RWPE1 (cell line): ENCODE measurements at regions not wholly inside any gene's neighbourhood (a gene's known extent, or its start where the extent isn't known, plus 50 kb on each side); places are given as distances from the start of the nearest gene placed in this dataset.

Experiments used
- CTCF ChIA-PET: fragments of 350-600 bp; sonication (Branson Sonifier 250); formaldehyde crosslinking; extraction: SDS; loops from one replicate; lab custom pipeline; 2021; lab: Yijun Ruan, JAX
- POLR2A ChIA-PET: fragments of 400-600 bp; formaldehyde crosslinking; extraction: SDS; loops from one replicate; lab custom pipeline; 2020; ENCODE audit warnings: antibody characterized with exemption; ENCODE audit not compliant: low non-redundant PET; lab: Yijun Ruan, JAX
- DNase-seq: peaks from one replicate; pipeline ENCODE4 v3.0.0; 2012; ENCODE audit warnings: low spot score
- H3K27ac ChIP-seq: fragments of 450-650 bp; 2 replicates; pipeline ENCODE4 v1.5.1; 2017
- CTCF ChIP-seq: fragments of 450-650 bp; conservative IDR thresholded peaks from 2 replicates; pipeline ENCODE4 v1.5.1; 2017; ENCODE audit warnings: low read depth, mild to moderate bottlenecking

DNA sequence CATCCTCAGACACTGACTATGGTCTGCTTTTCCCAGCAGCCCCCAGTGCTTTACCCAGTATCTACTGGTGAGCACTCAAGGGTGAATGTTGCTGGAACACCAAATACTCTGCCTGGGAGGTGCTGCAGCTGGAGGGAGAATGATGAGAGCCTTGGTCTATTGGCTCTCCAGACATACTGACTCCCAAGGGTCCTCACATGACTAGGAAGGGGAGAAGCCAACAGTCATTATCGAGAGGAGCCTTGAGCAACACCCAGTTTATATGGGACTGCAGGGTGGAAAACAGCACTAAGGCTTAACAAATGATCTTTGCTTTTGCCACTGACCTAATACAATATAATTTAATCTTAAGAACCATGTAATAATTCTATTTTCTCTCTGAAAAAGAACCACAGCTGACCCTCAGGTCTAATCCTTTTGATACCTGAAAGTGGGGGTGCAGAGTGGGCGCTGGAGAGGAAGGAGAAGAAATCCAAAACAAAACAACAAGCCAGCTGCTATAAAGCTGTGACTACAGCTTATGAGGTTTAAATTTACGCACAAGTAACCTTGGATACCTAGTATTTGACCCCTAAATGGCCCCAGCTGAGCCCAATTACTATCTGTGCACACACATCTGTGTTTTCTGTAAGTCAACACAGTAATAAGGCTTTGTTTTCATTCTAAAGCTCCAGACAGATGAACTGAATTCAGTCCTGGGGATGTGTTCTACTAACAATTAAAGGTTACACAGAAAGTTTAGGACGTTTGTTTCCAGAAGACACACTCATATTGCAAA lies 107.8 kb upstream of the GRIP1 start:
- no peak overlapping the region for H3K27ac ChIP-seq
- no peak for TF ChIP-seq CTCF
- no peak for DNase-seq
- CTCF ChIA-PET, result no interaction called here
- POLR2A ChIA-PET, result no interaction called here

DNA sequence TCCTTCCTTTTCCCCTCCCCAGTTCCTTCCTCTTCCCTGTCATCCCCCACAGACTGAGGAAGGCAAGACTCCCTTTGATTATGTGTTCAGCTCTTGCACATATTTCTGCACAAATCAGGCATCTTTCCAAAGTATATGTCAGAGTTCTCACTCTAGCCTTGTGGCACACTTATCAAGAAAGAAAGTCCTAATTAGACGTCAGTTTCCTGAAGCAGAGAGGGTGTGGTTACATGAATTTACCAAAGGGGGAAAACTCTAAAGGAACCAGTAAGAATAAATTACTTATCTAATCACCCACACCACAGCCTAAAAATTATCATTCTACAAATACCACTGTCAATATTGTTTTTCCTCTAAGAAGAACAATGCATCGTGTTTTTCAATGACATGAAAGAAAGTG lies 120.7 kb upstream of the GRIP1 start:
- POLR2A ChIA-PET, result no interaction called here
- TF ChIP-seq CTCF, result no peak
- DNase-seq, result no peak
- no peak overlapping the region for H3K27ac ChIP-seq
- CTCF ChIA-PET, result no interaction called here

GRCh38 chr12:66800046-66800445 lies 121.2 kb upstream of the GRIP1 start:
- H3K27ac ChIP-seq, result no peak overlapping the region
- POLR2A ChIA-PET, result no interaction called here
- CTCF ChIA-PET, result no interaction called here
- TF ChIP-seq CTCF, result no peak
- DNase-seq, result no peak

GRCh38 chr12:66803930-66804329 lies 125.1 kb upstream of the GRIP1 start:
- no peak for DNase-seq
- TF ChIP-seq CTCF, result no peak
- POLR2A ChIA-PET, result no interaction called here
- CTCF ChIA-PET, result no interaction called here
- H3K27ac ChIP-seq, result no peak overlapping the region

DNA sequence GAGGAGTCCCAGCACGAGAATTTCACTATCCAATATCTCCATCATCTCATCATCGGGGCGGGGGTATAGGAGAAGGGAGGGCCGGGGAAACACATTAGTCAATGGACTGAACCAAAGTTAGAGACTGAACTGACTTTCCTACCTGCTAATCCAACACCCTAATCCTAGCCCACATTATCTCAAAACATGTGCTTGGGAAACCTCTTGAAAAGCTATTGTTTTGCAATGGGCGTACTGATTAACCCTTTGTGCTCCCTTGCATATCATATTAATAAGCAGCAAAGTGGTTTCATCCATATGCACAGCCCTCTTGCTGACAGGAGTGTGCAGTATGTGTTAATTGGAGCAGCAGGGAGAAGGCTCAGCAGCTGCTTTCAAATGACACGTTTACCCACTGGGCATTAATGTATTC lies 125.7 kb upstream of the GRIP1 start:
- no peak for DNase-seq
- no peak overlapping the region for H3K27ac ChIP-seq
- CTCF ChIA-PET, result no interaction called here
- POLR2A ChIA-PET, result no interaction called here
- TF ChIP-seq CTCF, result no peak

DNA sequence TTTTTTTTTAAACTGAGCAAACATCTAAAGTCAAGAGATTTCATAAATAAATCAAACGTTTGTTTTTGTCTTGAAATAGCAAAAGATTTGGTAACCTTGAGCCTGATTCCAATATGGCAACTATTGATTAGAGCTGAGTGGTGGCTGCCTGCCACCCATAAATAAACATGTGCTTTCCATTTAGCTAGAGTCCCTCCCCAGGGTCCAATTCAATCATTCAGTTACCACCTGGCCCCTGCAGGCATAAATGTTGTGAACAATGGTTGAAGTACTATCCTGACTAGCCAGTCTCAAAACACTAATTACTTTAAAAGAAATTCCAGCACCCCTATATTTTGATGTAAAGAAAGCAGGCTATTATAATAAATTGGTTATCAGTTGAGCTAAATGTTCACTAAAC lies 129.7 kb upstream of the GRIP1 start:
- H3K27ac ChIP-seq, result no peak overlapping the region
- no peak for DNase-seq
- CTCF ChIA-PET, result no interaction called here
- POLR2A ChIA-PET, result no interaction called here
- no peak for TF ChIP-seq CTCF
